ENCODE measurements at regions not wholly inside any gene's neighbourhood (a gene's known extent, or its start where the extent isn't known, plus 50 kb on each side); places are given as distances from the start of the nearest gene placed in this dataset.

GRCh38 chr2:173802518-173802917, 162.7 kb downstream of the SP3 start:
- TF ChIP-seq EZH2phosphoT487 (IDR thresholded peaks at IDR 0.05; ENCODE audit: borderline replicate concordance, low read length), result no peak
- no peak for TF ChIP-seq CTCF (IDR thresholded peaks at IDR 0.05; ENCODE audit: low read depth, low read length, poor library complexity, severe bottlenecking)
- H3K4me1 ChIP-seq (ENCODE audit: control insufficient read depth, low read length), result no peaks in the 10 kb centered on the region
- H3K27ac ChIP-seq (ENCODE audit: low read depth, low read length), result no peak overlapping the region
- H3K79me2 ChIP-seq (ENCODE audit: control insufficient read depth, low read length), result no peaks in the 10 kb centered on the region
- no peaks in the 10 kb centered on the region for H3K9me2 ChIP-seq (replicated peaks; ENCODE audit: control insufficient read depth, low read length)
- H3K36me3 ChIP-seq (ENCODE audit: control insufficient read depth, low read length), result no peaks in the 10 kb centered on the region
- H3K9me3 ChIP-seq (ENCODE audit: control insufficient read depth, insufficient read depth, low read length), result no peaks in the 10 kb centered on the region
- no peaks in the 10 kb centered on the region for H3F3A ChIP-seq (ENCODE audit: control insufficient read depth, insufficient read depth)
- H3K4me3 ChIP-seq (ENCODE audit: low read length), result no peak overlapping the region
- no peaks in the 10 kb centered on the region for H4K20me1 ChIP-seq (ENCODE audit: control insufficient read depth, insufficient read depth, low read depth, low read length)
- H3K4me2 ChIP-seq (ENCODE audit: low read length), result no peak overlapping the region
- H3K27me3 ChIP-seq (ENCODE audit: control insufficient read depth, low read length), result no peaks in the 10 kb centered on the region

GRCh38 chr2:173803449-173803848, 161.7 kb downstream of the SP3 start:
- no peaks in the 10 kb centered on the region for H3K36me3 ChIP-seq (ENCODE audit: control insufficient read depth, low read length)
- no peaks in the 10 kb centered on the region for H3K79me2 ChIP-seq (ENCODE audit: control insufficient read depth, low read length)
- no peaks in the 10 kb centered on the region for H3K9me3 ChIP-seq (ENCODE audit: control insufficient read depth, insufficient read depth, low read length)
- no peak overlapping the region for H3K4me3 ChIP-seq (ENCODE audit: low read length)
- H3K4me2 ChIP-seq (ENCODE audit: low read length), result no peak overlapping the region
- no peaks in the 10 kb centered on the region for H3K27me3 ChIP-seq (ENCODE audit: control insufficient read depth, low read length)
- no peaks in the 10 kb centered on the region for H3K4me1 ChIP-seq (ENCODE audit: control insufficient read depth, low read length)
- TF ChIP-seq CTCF (IDR thresholded peaks at IDR 0.05; ENCODE audit: low read depth, low read length, poor library complexity, severe bottlenecking), result no peak
- no peak for TF ChIP-seq EZH2phosphoT487 (IDR thresholded peaks at IDR 0.05; ENCODE audit: borderline replicate concordance, low read length)
- no peaks in the 10 kb centered on the region for H3F3A ChIP-seq (ENCODE audit: control insufficient read depth, insufficient read depth)
- no peaks in the 10 kb centered on the region for H4K20me1 ChIP-seq (ENCODE audit: control insufficient read depth, insufficient read depth, low read depth, low read length)
- no peak overlapping the region for H3K27ac ChIP-seq (ENCODE audit: low read depth, low read length)
- no peaks in the 10 kb centered on the region for H3K9me2 ChIP-seq (replicated peaks; ENCODE audit: control insufficient read depth, low read length)

- no peaks in the 10 kb centered on the region for H3K9me2 ChIP-seq (replicated peaks; ENCODE audit: control insufficient read depth, low read length)
- no peaks in the 10 kb centered on the region for H3K9me3 ChIP-seq (ENCODE audit: control insufficient read depth, insufficient read depth, low read length)
- no peaks in the 10 kb centered on the region for H4K20me1 ChIP-seq (ENCODE audit: control insufficient read depth, insufficient read depth, low read depth, low read length)
- H3K4me3 ChIP-seq (ENCODE audit: low read length), result no peak overlapping the region
- H3K27me3 ChIP-seq (ENCODE audit: control insufficient read depth, low read length), result no peaks in the 10 kb centered on the region
- no peaks in the 10 kb centered on the region for H3K36me3 ChIP-seq (ENCODE audit: control insufficient read depth, low read length)
- H3K4me1 ChIP-seq (ENCODE audit: control insufficient read depth, low read length), result no peaks in the 10 kb centered on the region
- no peaks in the 10 kb centered on the region for H3K79me2 ChIP-seq (ENCODE audit: control insufficient read depth, low read length)
- no peak overlapping the region for H3K4me2 ChIP-seq (ENCODE audit: low read length)
- no peaks in the 10 kb centered on the region for H3F3A ChIP-seq (ENCODE audit: control insufficient read depth, insufficient read depth)
- TF ChIP-seq CTCF (IDR thresholded peaks at IDR 0.05; ENCODE audit: low read depth, low read length, poor library complexity, severe bottlenecking) (no peak), EZH2phosphoT487 (IDR thresholded peaks at IDR 0.05; ENCODE audit: borderline replicate concordance, low read length) (no peak)
- H3K27ac ChIP-seq (ENCODE audit: low read depth, low read length), result no peak overlapping the region
Observed at GRCh38 chr2:173806761-173807160, 158.4 kb downstream of the SP3 start.

GRCh38 chr2:173808718-173809117, 156.5 kb downstream of the SP3 start:
- no peaks in the 10 kb centered on the region for H4K20me1 ChIP-seq (ENCODE audit: control insufficient read depth, insufficient read depth, low read depth, low read length)

More at GRCh38 chr2:173808718-173809117, 156.5 kb downstream of the SP3 start:
- Histone ChIP-seq H3F3A (ENCODE audit: control insufficient read depth, insufficient read depth) (no peaks in the 10 kb centered on the region), H3K36me3 (ENCODE audit: control insufficient read depth, low read length) (no peaks in the 10 kb centered on the region), H3K4me2 (ENCODE audit: low read length) (no peak overlapping the region), H3K4me3 (ENCODE audit: low read length) (no peak overlapping the region), H3K9me2 (replicated peaks; ENCODE audit: control insufficient read depth, low read length) (no peaks in the 10 kb centered on the region), H3K79me2 (ENCODE audit: control insufficient read depth, low read length) (no peaks in the 10 kb centered on the region), H3K27ac (ENCODE audit: low read depth, low read length) (no peak overlapping the region), H3K4me1 (ENCODE audit: control insufficient read depth, low read length) (no peaks in the 10 kb centered on the region), H3K27me3 (ENCODE audit: control insufficient read depth, low read length) (no peaks in the 10 kb centered on the region), H3K9me3 (ENCODE audit: control insufficient read depth, insufficient read depth, low read length) (no peaks in the 10 kb centered on the region)
- TF ChIP-seq CTCF (IDR thresholded peaks at IDR 0.05; ENCODE audit: low read depth, low read length, poor library complexity, severe bottlenecking) (no peak), EZH2phosphoT487 (IDR thresholded peaks at IDR 0.05; ENCODE audit: borderline replicate concordance, low read length) (no peak)
